ENCODE measurements at regions not wholly inside any gene's neighbourhood (a gene's known extent, or its start where the extent isn't known, plus 50 kb on each side); places are given as distances from the start of the nearest gene placed in this dataset.

DNA sequence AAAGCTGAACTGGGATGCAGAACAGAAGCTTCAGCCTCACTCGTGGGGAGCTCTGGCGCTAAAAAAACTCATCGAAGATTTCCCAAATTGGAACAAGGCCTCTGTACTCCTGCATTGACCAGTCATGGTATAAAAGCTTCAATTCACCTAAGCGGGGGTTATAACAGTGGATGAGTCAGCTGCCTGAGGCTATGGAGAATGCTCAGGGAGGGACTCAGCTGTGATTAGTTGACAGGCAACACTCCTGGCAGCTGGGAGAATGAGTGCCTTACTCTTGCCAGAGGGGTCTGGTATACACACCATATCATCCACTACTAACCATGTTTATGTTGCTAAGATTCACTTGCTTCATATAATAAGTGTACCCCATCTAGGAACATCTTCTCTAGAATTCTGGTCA, 350.6 kb upstream of the VRK2 start:
- TF ChIP-seq, protein P1, sequence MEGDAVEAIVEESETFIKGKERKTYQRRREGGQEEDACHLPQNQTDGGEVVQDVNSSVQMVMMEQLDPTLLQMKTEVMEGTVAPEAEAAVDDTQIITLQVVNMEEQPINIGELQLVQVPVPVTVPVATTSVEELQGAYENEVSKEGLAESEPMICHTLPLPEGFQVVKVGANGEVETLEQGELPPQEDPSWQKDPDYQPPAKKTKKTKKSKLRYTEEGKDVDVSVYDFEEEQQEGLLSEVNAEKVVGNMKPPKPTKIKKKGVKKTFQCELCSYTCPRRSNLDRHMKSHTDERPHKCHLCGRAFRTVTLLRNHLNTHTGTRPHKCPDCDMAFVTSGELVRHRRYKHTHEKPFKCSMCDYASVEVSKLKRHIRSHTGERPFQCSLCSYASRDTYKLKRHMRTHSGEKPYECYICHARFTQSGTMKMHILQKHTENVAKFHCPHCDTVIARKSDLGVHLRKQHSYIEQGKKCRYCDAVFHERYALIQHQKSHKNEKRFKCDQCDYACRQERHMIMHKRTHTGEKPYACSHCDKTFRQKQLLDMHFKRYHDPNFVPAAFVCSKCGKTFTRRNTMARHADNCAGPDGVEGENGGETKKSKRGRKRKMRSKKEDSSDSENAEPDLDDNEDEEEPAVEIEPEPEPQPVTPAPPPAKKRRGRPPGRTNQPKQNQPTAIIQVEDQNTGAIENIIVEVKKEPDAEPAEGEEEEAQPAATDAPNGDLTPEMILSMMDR (IDR thresholded peaks at IDR 0.05), result no peak
- no peak for TF ChIP-seq POLR2A (IDR thresholded peaks at IDR 0.05)
- TF ChIP-seq EP300 (IDR thresholded peaks at IDR 0.05), result no peak

Measured in tibial nerve (tissue), 4 donors.